SIG-M5 treated with dmso at 0.1 percent for 504 hours (cell line): ENCODE measurements at regions not wholly inside any gene's neighbourhood (a gene's known extent, or its start where the extent isn't known, plus 50 kb on each side); places are given as distances from the start of the nearest gene placed in this dataset.
"Not testable (repeated sequence)": the region's sequence is repeated elsewhere in the genome, so short reads cannot be mapped to it uniquely, and the experiment has no call there.

ENCODE experiments used
- DNase-seq: peaks from one replicate; lab custom pipeline; 2025; ENCODE audit not compliant: unreplicated experiment; lab: John Stamatoyannopoulos, UW

DNA sequence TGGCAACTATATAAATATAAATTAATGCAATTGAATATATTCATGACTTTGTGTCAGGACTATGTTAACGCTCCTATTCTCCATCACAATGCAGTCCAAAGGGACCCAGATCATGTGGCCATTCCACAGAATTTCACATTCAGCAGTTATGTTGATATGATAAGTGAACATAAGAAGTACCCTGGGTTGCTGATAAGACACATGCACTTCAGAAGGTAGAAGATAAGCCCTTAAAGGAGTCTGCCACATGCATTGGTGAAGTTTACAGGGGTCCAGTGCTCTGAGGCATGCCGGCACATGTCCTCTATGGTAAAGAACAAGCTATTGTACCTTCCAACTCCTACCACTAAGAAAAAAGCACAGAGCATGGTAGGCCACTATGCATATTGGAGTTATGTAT is 76.4 kb downstream of the PHAX start:
- no peak for DNase-seq

DNA sequence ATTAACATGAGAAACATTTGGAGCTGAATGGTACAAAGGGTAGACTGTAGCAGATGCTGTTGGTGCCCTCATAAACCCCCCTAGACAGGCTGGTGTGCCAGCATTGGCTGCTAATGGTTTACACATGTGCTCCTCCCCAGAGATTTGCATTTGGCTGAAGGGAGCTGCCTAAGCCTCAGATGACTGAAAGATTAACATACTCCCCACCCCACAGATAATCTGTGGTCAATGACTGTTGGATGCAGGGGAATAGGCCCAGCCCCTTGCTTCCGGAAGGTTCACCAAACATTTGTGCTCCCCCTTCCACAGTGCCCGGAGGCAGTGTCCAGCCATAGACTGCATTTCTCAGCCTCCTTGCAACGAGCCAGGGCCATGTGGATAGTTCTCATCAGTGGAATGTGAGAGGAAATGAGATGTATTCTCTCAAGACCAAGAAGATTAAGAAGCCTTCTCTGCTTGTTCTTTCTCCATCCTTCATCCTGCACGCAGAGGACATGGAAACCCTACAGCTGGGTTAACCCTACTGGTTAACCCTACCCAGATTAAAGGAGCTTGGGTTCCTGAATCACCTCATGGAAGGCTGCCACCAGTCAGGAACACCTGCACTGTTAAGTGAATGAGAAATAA is 79.6 kb downstream of the PHAX start:
- peak; percentile 26 for DNase-seq

DNA sequence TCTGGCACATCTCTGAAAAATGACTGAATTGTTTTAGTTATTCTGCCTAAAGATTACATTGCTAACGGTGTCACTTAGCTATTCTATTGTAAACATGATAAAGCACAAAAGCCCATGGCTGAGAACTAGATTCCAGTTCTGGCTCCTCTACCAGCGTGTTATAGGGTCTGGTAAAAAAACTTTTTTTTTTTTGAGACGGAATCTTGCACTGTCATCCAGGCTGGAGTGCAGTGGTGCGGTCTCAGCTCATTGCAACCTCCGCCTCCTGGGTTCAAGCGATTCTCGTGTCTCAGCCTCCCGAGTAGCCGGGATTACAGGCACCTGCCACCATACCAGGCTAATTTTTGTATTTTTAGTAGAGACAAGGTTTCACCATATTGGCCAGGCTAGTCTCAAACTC is 80.6 kb downstream of the PHAX start:
- not testable (repeated sequence) for DNase-seq

DNA sequence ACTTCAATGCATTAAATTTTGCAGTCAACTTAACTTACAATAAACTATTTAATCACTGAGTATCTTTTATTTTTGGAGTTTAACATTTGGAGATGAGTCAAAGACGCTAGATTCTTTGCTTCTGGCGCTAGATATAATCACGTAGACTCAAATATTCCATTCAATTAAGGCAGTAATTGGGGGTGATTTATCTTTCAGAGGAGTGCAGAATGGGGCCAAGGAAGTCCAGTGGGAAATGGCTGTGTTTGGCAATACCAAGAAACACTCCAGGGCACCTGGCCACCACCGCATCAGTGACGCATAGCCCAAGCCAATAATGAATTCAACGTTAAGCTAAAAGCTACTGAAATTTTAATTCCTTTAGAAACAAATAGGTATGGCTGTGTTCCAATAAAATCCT is 81.2 kb downstream of the PHAX start:
- DNase-seq = no peak

DNA sequence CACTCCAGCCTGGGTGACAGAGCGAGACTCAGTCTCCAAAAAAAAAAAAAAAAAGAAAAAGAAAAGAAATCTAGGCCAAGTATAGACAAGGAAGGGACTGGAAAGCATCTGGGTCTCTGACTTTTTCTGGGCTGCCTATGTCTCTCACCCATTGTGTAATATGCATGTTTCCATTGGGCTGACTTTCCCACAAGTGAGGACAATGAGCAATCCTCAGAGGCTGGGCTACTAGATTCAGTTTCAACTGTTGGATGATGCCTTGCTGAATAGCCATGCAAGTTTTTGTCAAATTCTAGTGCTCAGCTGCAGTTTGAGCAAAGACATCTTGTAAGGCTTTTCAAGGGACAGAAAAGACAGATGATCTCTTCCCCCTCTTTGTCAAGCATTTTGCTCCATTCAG is 82.1 kb downstream of the PHAX start:
- DNase-seq = no peak

DNA sequence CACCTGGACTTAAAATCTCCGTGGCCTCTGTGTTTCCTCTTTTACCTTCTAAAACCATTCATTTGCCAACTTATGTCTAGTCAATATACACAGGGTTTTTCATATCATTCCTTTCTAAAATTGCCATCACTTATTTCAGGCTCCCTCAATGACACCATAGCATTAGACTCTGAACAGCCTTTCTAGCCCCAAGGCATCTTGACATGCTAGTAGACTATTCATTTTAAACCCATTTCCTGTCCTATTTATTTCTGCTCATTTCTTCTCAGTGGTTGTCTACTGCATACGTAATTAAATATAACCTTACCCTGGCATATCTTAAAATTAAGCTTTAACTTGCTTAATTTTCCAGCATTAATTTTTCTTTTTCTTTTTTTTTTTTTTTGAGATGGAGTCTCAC is 83.2 kb downstream of the PHAX start:
- DNase-seq = no peak

DNA sequence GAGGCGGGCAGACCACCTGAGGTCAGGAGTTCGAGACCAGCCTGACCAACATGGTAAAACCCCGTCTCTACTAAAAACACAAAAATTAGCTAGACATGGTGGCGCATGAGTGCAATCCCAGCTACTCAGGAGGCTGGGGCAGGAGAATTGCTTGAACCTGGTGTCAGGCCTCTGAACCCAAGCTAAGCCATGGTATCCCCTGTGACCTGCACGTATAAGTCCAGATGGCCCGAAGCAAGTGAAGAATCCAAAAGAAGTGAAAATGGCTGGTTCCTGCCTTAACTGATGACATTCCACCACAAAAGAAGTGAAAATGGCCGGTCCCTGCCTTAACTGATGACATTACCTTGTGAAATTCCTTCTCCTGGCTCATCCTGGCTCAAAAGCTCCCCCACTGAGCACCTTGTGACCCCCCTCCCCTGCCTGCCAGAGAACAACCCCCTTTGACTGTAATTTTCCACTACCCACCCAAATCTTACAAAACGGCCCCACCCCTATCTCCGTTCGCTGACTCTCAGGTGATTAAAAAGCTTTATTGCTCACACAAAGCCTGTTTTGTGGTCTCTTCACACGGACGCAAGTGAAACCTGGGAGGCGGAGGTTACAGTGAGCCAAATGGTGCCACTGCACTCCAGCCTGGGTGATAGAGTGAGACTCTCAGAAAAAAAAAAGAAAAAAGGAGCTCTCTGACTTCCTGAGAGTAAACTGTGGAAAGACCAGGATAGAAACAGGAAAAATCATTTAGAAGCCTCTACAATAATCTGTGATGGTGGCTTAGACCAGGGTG is 84.1 kb downstream of the PHAX start:
- DNase-seq = not testable (repeated sequence)

DNA sequence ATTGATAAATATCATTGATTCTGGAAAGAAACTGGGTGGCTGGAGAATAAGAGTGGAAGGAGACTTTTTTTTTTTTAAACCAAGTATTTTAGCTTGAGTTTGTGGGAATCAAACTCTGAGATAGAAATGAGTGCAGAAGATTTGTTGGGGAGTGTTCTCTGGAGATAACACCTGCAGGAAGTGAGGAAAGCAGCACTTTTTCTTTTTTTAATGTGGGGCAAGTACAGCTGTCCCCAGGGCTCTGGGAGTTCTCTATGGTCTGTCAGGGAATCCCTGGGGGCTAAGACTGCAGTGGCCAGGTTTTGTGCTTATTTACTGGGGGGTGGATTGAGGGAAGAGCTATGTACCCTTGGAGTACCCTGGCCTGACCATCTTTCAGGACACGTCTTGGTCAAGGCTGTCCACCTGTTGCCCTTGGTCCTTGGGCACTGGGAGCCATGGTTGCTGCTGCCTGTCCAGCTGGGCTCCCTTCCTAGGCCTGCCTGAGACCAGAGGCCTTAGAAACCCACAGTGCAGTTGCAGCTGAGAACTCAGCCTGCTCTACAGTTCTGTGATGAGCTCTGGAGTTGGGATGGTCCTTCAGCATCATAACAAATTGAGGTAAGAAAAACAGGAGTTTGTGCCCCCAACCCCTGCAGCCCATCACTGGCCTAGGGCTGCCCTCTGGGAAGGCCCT is 85.8 kb downstream of the PHAX start:
- DNase-seq = no peak

DNA sequence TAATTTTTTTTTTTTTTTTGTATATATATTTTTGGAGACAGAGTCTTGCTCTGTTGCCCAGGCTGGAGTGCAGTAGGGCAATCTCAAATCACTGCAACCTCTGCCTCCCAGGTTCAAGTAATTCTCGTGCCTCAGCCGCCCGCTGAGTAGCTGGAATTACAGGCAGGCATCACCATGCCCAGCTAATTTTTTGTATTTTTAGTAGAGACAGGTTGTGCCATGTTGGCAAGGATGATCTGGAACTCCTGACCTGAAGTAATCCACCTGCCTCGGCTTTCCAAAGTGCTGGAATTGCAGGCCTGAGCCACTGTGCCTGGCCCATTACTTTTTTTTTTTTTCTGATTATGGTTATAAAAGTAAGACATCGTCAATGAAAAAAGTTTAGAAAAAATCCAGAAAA is 84.0 kb upstream of the LMNB1 start:
- DNase-seq = no peak

DNA sequence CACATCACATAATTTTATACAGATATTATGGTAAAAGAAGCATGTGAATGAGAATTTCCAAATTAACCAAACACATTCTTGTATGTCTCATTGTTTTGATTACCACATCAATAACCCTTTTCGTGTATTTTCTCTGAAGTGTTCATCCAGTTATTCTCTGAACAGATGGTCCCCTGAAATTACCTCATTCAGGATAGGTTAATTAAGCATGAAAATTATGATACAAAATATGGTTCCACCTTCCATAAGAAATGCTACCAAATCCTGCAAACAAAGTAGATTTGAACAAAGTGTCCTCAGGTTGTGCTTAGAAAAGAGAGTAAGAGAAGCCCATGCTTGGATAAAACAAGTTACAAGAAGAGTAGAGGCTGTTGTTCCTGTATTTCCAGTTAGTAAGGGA is 83.1 kb upstream of the LMNB1 start:
- no peak for DNase-seq

DNA sequence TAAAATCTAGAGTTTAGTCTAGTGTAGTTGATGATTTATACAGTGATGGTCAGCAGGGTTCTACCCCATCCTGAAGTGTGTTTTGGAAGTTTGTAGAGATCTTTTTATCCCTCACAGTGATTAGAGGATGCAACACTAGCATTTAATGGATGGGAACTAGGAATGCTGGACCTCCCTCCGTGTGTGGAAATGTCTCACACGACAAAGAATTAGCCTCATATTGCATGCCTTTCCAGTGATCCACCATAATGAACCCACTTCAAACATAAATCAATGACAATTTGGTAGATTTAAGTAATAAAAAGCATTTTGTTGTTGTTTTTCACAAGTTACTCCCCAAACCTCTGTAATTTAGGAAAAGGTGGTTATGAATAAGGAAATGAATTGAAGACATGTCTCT is 82.5 kb upstream of the LMNB1 start:
- DNase-seq = no peak

DNA sequence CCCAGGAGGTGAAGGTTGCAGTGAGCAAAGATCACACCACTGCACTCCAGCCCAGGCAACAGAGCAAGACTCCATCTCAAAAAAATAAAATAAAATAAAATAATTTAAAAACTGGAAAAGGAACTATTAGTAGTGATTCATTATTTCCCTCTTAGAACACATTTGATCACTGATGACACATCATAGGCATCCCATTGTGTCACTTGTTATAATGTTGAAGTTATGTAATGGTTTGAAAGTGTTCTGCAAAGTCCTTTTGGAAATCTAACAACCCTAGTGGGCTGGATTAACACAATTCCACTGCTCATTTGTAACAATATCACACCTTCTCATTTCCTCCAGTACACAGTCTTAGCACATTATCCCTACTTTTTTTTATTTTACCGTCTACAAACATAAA is 81.8 kb upstream of the LMNB1 start:
- no peak for DNase-seq

DNA sequence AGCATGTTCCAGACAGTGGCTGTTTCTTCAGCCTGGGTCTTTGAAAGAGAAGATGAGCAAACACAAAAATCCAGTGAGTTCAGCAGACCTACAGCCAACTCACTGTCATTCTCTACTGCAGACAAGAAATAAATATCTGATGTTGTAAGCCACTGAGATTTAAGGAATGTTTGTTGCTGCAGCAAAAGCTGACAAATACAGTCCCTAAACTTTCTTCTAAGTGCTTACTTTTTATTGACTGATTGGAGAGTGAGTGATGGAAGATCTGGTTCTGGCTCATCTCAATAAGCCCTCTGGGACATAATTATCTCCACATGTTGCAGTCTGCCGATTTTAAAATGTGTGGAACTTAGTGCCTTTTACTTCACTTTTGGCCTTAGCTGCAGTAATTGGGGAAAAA is 69.9 kb upstream of the LMNB1 start:
- no peak for DNase-seq

DNA sequence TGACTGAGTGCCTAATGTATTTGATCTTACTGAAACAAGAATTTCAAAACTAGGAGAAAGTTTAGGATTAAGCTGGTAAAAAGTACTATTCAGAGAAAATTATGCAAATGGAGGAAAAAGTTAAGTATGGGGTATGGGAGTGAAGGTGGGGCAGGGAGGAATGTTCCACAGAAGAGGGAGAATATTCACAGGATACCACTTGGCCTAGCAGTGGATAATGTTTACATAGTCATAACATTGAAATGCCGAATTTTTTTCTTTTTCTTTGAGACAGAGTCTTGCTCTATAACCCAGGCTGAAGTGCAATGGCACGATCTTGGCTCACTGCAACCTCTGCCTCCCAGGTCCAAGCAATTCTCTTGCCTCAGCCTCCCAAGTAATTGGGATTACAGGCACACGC is 61.2 kb upstream of the LMNB1 start:
- DNase-seq = no peak

DNA sequence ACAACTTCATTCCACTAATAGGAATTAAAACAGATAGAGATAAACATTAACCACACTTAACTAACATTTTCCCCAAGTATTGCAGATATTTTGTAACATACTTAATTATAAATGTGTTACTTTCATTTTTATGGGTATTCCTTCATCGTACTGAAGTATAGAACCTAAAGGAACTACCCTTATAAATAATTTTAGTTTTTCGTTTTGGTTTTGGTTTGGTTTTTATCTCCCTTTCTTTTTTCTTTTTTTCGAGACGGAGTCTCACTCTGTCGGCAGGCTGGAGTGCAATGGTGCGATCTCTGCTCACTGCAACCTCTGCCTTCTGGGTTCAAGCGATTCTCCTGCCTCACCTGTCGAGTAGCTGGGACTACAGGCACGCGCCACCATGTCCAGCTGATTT is 60.1 kb upstream of the LMNB1 start:
- DNase-seq = no peak

DNA sequence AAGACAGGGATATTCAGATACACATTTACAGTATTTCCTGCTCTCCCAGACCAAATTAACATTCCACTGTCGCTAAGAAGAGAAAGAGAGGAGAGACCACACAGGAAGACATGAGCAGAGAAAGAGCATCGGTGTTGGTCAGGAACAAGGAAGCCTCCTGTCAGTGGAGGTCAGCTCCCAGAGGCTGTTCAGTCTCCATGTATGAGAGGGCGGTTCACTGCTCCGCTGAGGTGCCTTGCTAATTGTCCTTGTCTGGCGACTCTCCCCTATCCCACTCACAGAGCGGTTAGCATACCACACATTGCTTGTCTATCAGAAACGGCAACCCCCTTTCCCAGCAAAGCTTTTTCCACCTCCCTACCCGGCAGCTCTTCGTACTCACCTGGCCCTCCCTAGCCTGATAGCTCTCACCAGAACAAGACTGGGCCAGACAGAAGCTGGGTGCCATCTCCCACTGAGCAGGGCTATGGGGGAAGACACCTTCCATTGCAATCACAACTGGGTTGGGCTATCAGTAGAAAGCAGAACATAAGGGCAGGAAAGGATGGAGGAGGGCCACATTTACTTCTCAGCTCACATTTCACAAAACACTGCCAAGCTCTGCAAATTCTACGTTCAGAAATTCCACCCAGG is 58.6 kb upstream of the LMNB1 start:
- DNase-seq = peak; percentile 17

DNA sequence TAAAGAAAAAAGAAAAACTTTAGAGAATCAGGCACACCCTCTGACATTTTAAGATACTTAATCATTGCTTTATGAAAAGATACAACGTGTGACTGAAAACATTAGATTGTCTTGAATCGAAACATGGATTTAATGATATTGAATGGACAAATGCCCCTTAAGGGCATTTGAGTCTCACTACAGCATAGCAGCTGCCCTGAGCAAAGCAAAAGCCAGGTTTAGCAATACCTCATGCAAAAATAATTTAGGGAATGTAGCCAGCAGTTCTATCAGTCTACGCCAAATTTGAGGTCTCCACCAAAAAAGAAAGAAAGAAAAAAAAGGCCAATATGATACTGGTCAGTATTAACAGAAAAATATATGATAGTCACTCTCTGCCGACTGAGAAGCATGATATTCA is 56.6 kb upstream of the LMNB1 start:
- DNase-seq = no peak

DNA sequence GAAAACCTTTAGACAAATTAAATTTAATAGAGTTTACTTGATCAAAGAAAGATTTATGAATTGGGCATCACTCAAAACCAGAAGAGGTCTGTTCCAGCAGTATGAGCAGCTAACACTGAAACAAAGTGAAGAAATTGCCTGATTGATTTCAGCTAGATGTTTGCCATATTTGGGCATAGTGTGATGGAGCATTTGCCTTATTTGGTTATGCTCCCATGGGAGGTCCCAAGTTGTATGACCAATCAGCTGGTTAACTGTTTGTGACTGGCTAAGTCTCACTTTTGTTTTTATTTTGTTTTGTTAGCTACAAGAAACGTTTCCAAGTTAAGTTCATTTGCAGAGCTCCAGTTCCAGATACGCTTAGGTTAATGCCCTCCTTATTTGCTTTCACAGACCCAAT is 53.3 kb upstream of the LMNB1 start:
- DNase-seq = no peak
